H9 (cell line): ENCODE measurements at regions not wholly inside any gene's neighbourhood (a gene's known extent, or its start where the extent isn't known, plus 50 kb on each side); places are given as distances from the start of the nearest gene placed in this dataset.

Experiments
- DNase-seq: peaks from one replicate; pipeline ENCODE4 v3.0.0-alpha.2; 2017
- H2AFZ ChIP-seq: one replicate; pipeline ENCODE4 v1.6.1; 2013; ENCODE audit warnings: mild to moderate bottlenecking, low read length, control low read depth, moderate library complexity
- H2AK5ac ChIP-seq: 2 replicates; pipeline ENCODE4 v1.6.1; 2013; ENCODE audit warnings: low read length, control low read depth, mixed read lengths; ENCODE audit not compliant: insufficient read length
- H2BK120ac ChIP-seq: one replicate; pipeline ENCODE4 v1.6.1; 2013; ENCODE audit warnings: low read depth, mild to moderate bottlenecking, low read length, control low read depth, inconsistent platforms; ENCODE audit not compliant: poor library complexity, severe bottlenecking
- H2BK12ac ChIP-seq: 2 replicates; pipeline ENCODE4 v1.6.1; 2013; ENCODE audit warnings: low read length, control low read depth, mixed read lengths, low read depth; ENCODE audit not compliant: insufficient read length
- H2BK15ac ChIP-seq: 2 replicates; pipeline ENCODE4 v1.6.1; 2013; ENCODE audit warnings: low read depth, low read length, control low read depth
- H2BK20ac ChIP-seq: one replicate; pipeline ENCODE4 v1.6.1; 2013; ENCODE audit warnings: low read depth, mild to moderate bottlenecking, low read length, control low read depth, inconsistent platforms; ENCODE audit not compliant: poor library complexity, severe bottlenecking
- H2BK5ac ChIP-seq: 2 replicates; pipeline ENCODE4 v1.6.1; 2013; ENCODE audit warnings: low read length, control low read depth, mixed read lengths; ENCODE audit not compliant: insufficient read length
- H3K14ac ChIP-seq: 2 replicates; pipeline ENCODE4 v1.6.1; 2013; ENCODE audit warnings: low read length, control low read depth; ENCODE audit not compliant: insufficient read depth
- H3K18ac ChIP-seq: 2 replicates; pipeline ENCODE4 v1.6.1; 2013; ENCODE audit warnings: low read depth, mild to moderate bottlenecking, mixed read lengths, low read length, control low read depth; ENCODE audit not compliant: insufficient read length
- H3K23ac ChIP-seq: 2 replicates; pipeline ENCODE4 v1.6.1; 2013; ENCODE audit warnings: low read length, control low read depth, mixed read lengths, low read depth; ENCODE audit not compliant: insufficient read length
- H3K23me2 ChIP-seq: 2 replicates; pipeline ENCODE4 v1.6.1; 2013; ENCODE audit warnings: low read depth, mild to moderate bottlenecking, mixed read lengths, low read length, control low read depth; ENCODE audit not compliant: insufficient read length, poor library complexity, severe bottlenecking
- H3K27ac ChIP-seq: 2 replicates; pipeline ENCODE4 v1.5.1; 2013; ENCODE audit warnings: low read length, control low read depth, mixed read lengths, low read depth; ENCODE audit not compliant: insufficient read length
- H3K27me3 ChIP-seq: 2 replicates; pipeline ENCODE4 v1.6.1; 2013; ENCODE audit warnings: low read length, control low read depth, inconsistent platforms; ENCODE audit not compliant: insufficient read depth
- H3K4ac ChIP-seq: 2 replicates; pipeline ENCODE4 v1.6.1; 2013; ENCODE audit warnings: low read depth, mild to moderate bottlenecking, control low read depth, inconsistent platforms, low read length, moderate library complexity
- H3K4me1 ChIP-seq: 2 replicates; pipeline ENCODE4 v1.6.1; 2013; ENCODE audit warnings: low read length, control low read depth, inconsistent platforms; ENCODE audit not compliant: insufficient read depth
- H3K4me2 ChIP-seq: 2 replicates; pipeline ENCODE4 v1.6.1; 2013; ENCODE audit warnings: low read length, control low read depth, mixed read lengths; ENCODE audit not compliant: insufficient read length, insufficient read depth
- H3K56ac ChIP-seq: 2 replicates; pipeline ENCODE4 v1.6.1; 2013; ENCODE audit warnings: low read depth, mild to moderate bottlenecking, mixed read lengths, low read length, control low read depth; ENCODE audit not compliant: insufficient read length
- H3K79me1 ChIP-seq: 2 replicates; pipeline ENCODE4 v1.6.1; 2013; ENCODE audit warnings: low read depth, mild to moderate bottlenecking, moderate library complexity, low read length, control low read depth, inconsistent platforms; ENCODE audit not compliant: insufficient read depth, poor library complexity, severe bottlenecking
- H3K79me2 ChIP-seq: 2 replicates; pipeline ENCODE4 v1.6.1; 2013; ENCODE audit warnings: low read length, control low read depth, inconsistent platforms; ENCODE audit not compliant: insufficient read depth
- H3K9ac ChIP-seq: 2 replicates; pipeline ENCODE4 v1.6.1; 2013; ENCODE audit warnings: low read length, control low read depth, mixed read lengths; ENCODE audit not compliant: insufficient read length; ENCODE audit errors: extremely low read depth
- H3K9me3 ChIP-seq: one replicate; pipeline ENCODE4 v1.6.1; 2013; ENCODE audit warnings: low read depth, low read length, inconsistent platforms; ENCODE audit not compliant: control insufficient read depth
- H3T11ph ChIP-seq: one replicate; pipeline ENCODE4 v1.6.1; 2013; ENCODE audit warnings: mild to moderate bottlenecking, low read length, control low read depth, inconsistent platforms
- H4K20me1 ChIP-seq: one replicate; pipeline ENCODE4 v1.6.1; 2013; ENCODE audit not compliant: control insufficient read depth, insufficient read length, insufficient read depth
- H4K5ac ChIP-seq: 2 replicates; pipeline ENCODE4 v1.6.1; 2013; ENCODE audit warnings: low read depth, mild to moderate bottlenecking, mixed read lengths, low read length, control low read depth; ENCODE audit not compliant: insufficient read length
- H4K8ac ChIP-seq: replicated peaks from 2 replicates; pipeline ENCODE4 v1.6.1; 2013; ENCODE audit warnings: low read length, control low read depth, mixed read lengths, low read depth; ENCODE audit not compliant: insufficient read length
- H4K91ac ChIP-seq: 2 replicates; pipeline ENCODE4 v1.6.1; 2013; ENCODE audit warnings: low read depth, mild to moderate bottlenecking, moderate library complexity, mixed read lengths, low read length, control low read depth; ENCODE audit not compliant: insufficient read length
- H3K27ac Mint-ChIP-seq, 3 experiments: 2 replicates in 2 of 3; 3 replicates in 1 of 3; pipeline ENCODE4 v1.8.0; 2020 to 2021; ENCODE audit warnings: mixed read lengths in 3 of 3, mild to moderate bottlenecking in 1 of 3, moderate library complexity in 1 of 3
- H3K27me3 Mint-ChIP-seq: 2 replicates; pipeline ENCODE4 v1.8.0; 2021; ENCODE audit warnings: low read depth, mild to moderate bottlenecking, moderate library complexity, mixed read lengths
- H3K36me3 Mint-ChIP-seq, 3 experiments: 2 replicates in 2 of 3; 3 replicates in 1 of 3; pipeline ENCODE4 v1.8.0; 2020 to 2021; ENCODE audit warnings: low read depth in 3 of 3, mixed read lengths in 3 of 3; ENCODE audit not compliant: insufficient read depth in 1 of 3
- H3K4me1 Mint-ChIP-seq, 2 experiments: 2 replicates each; pipeline ENCODE4 v1.8.0; 2020; ENCODE audit warnings: mixed read lengths in 2 of 2
- H3K4me3 Mint-ChIP-seq, 2 experiments: 2 replicates in 1 of 2; 3 replicates in 1 of 2; pipeline ENCODE4 v1.8.0; 2020 to 2021; ENCODE audit warnings: mild to moderate bottlenecking in 2 of 2, mixed read lengths in 2 of 2, moderate library complexity in 1 of 2
- H3K9me3 Mint-ChIP-seq, 2 experiments: 2 replicates in 1 of 2; 3 replicates in 1 of 2; pipeline ENCODE4 v1.8.0; 2020; ENCODE audit warnings: mild to moderate bottlenecking in 2 of 2, mixed read lengths in 2 of 2, moderate library complexity in 1 of 2
- CTCF ChIP-seq: fragments of 200-600 bp; sonication (generic); conservative IDR thresholded peaks from 3 replicates; pipeline ENCODE4 v1.8.0; 2021; ENCODE audit warnings: antibody characterized with exemption, mild to moderate bottlenecking
- WGBS: extraction: QIAGEN DNeasy Blood & Tissue Kit; methylation state at CpG from one replicate; pipeline ENCODE4 v1.1.7; 2013; ENCODE audit warnings: missing lambda C conversion rate, low lambda C conversion rate, mixed read lengths; ENCODE audit not compliant: insufficient read length; ENCODE audit errors: extremely low coverage; 5-methylcytosine and 5-hydroxymethylcytosine counted together

GRCh38 chr7:13749636-13750035, 239.8 kb downstream of the ETV1 start:
- H3K27ac Mint-ChIP-seq = no peak overlapping the region
- Histone ChIP-seq H3K79me2 (no peaks in the 10 kb centered on the region), H3K27ac (no peak overlapping the region), H4K8ac (no peak overlapping the region), H3T11ph (no peak overlapping the region), H2BK12ac (no peak overlapping the region), H3K56ac (no peak overlapping the region), H3K4ac (no peak overlapping the region), H3K4me1 (peaks cover 6% of the 10 kb centered on the region; the same call in 1 of the 2 replicates), H3K79me1 (no peaks in the 10 kb centered on the region), H3K14ac (no peak overlapping the region), H2AK5ac (no peak overlapping the region), H2BK120ac (no peak overlapping the region), H4K5ac (no peak overlapping the region), H3K4me2 (no peak overlapping the region), H2AFZ (no peak overlapping the region), H4K20me1 (no peaks in the 10 kb centered on the region), H4K91ac (no peak overlapping the region), H3K9ac (no peak overlapping the region), H3K18ac (no peak overlapping the region), H2BK15ac (no peak overlapping the region), H3K9me3 (no peaks in the 10 kb centered on the region), H3K23ac (no peak overlapping the region), H2BK5ac (no peak overlapping the region), H2BK20ac (no peak overlapping the region), H3K27me3 (no peaks in the 10 kb centered on the region), H3K23me2 (no peaks in the 10 kb centered on the region)
- H3K9me3 Mint-ChIP-seq = no peaks in the 10 kb centered on the region
- no peaks in the 10 kb centered on the region for H3K27me3 Mint-ChIP-seq
- no peaks in the 10 kb centered on the region; a peak in 1 of 7 replicates for H3K36me3 Mint-ChIP-seq
- H3K4me1 Mint-ChIP-seq = peaks cover 23 to 32% of the 10 kb centered on the region in 2 experiments
- no peak overlapping the region for H3K4me3 Mint-ChIP-seq
- no peak for DNase-seq
- no peak for TF ChIP-seq CTCF
- WGBS = no CpG with 5 or more reads among the region's 3 CpGs
